Kidney tubule cell (primary cell): ENCODE measurements at regions not wholly inside any gene's neighbourhood (a gene's known extent, or its start where the extent isn't known, plus 50 kb on each side); places are given as distances from the start of the nearest gene placed in this dataset.
"Not testable (repeated sequence)": the region's sequence is repeated elsewhere in the genome, so short reads cannot be mapped to it uniquely, and the experiment has no call there.

Experiments
- DNase-seq: peaks from one replicate; pipeline ENCODE4 v3.0.0-alpha.2; 2018; ENCODE audit warnings: low spot score

DNA sequence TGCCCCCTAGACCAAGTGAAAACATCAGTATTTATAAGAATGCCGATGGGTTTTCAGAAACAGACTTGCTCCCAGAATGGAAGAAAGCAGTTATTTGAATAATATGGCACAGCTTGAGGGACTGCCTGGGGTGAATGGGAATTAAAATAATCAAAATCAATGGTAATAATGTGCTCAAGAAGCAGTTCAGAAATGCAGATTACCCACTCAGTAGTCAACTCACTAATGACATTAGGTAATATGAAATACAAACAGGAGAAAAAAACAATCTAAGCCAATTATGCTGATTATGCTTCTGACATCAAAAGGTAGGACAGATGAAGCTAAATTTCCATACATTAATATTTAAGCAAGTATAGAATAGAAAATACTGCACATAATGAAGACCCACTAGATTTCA is 179.3 kb downstream of the ENC1 start:
- no peak for DNase-seq

DNA sequence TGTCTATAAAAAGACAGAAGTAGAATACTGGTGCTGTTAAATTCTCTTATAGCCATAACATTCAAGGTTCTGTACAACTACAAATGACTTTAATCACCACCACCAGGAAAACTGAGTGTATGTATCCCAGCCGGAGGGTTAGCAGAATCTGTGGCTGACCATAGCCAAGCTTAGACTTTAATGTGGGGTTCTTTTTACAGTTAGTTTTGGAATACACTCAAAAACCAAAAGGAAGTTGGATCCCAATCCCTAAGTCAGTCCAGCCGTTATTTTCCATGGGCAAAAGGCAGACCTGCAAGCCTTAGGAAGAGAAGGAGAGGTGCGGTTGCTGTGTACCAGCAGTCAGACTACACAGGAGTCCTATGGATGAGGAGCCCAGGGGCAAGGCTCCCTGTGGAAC is 179.8 kb downstream of the ENC1 start:
- no peak for DNase-seq

- no peak for DNase-seq
These were observed 180.5 kb downstream of the ENC1 start for GRCh38 chr5:74459984-74460383.

DNA sequence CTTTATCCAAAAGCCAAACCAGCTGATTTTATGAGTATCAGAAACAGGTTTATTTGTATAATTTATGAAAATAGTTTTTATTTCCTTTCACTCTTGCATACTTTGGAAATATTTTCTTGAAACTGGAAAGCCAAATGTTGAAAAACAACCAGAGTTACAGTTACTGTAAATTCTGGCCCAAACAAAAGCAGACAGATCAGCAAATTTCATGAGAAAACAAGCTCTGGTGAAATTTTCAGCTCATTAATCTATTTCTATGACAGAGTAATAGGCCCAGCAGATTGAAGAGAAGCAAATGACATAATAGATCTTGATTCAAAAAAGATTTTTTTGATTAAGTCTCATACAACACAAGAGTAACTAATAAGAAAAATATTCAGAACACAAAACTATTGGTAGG is 182.7 kb downstream of the ENC1 start:
- DNase-seq, result no peak

- DNase-seq, result no peak
These were observed 186.1 kb downstream of the ENC1 start for GRCh38 chr5:74454263-74455030.

GRCh38 chr5:74452856-74453255 is 187.7 kb downstream of the ENC1 start:
- no peak for DNase-seq

DNA sequence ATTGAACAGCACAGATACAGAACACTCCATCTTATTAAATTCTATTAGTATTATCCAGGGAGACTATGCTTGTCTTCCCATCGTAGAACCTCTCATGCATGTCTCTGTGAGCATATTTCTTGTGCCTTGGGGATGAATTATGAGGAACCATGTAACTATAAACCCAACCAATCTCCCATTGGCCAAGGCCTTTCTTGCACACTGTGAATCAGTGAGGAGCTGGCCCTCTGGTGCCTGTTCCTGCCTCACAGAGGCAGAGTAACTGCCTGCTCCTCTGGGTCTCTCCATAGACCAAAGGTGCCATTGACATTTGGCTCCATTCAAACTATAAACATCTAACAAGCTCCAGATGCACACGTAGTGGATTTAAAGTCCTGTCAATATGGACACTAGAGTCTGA is 190.4 kb downstream of the ENC1 start:
- no peak for DNase-seq

GRCh38 chr5:74446725-74447241 is 193.7 kb downstream of the ENC1 start:
- no peak for DNase-seq

- no peak for DNase-seq
These were observed 198.1 kb downstream of the ENC1 start for GRCh38 chr5:74442466-74442865.

GRCh38 chr5:74441616-74442015 is 198.9 kb downstream of the ENC1 start:
- no peak for DNase-seq

DNA sequence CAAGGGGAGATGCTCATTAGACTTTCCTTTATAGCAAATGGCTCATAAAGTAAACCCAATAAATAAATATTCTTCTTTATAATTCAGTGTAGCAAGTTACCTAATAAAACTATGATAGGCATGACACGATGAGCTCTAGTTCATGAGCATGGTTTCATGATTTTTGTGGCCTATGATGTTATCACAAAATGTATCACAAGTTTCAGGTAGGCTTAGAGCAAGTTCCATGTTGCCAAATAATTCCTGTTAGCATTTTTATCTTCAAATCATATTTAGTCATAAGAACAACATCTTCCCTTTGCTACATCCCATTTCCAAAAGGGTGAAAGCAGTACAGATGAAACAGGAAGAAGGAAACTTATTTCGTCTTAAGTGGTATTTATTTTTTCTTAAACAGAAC is 200.2 kb downstream of the ENC1 start:
- no peak for DNase-seq

DNA sequence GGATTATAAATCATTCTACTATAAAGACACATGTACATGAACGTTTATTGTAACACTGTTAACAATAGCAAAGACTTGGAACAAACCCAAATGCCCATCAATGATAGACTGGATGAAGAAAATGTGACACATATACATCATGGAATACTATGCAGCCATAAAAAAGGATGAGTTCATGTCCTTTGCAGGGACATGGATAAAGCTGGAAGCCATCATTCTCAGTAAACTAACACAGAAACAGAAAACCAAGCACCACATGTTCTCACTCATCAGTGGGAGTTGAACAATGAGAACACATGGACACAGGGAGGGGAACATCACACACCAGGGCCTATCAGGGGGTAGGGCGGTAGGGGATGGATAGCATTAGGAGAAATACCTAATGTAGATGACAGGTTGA is 202.7 kb downstream of the ENC1 start:
- DNase-seq, result not testable (repeated sequence)

- DNase-seq, result no peak
These were observed 206.4 kb downstream of the ENC1 start for GRCh38 chr5:74433896-74434829.

DNA sequence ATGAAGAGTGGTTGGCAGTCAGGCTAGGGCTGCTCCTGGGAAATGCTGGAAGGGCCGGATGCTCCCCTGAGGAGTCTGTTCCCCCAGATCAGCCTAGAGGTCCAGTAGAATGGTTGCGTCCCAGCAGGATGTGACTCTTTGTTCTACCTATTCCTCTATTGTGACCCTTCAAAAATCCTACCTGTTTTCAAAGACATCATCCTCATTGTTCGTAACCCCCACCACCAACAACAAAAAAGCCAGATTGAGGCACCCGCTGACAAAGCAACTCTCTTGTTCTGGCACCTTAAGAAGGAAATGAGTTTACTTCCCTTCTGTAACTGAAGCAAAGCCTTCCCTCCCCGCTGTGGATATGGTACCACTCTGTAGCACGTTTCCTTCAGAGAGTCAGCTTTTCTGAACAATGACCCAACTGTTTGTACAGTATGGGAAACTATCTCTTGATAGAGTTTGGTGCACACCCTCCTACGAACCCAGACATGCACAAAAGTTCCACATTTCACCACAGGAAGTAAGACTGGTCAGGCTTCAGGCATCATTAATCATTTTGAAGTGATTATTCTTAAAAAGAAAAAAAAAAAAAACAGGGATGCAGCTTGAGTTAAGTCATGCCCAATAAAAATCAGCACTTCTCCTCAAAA is 207.2 kb downstream of the ENC1 start:
- peak; percentile 69 for DNase-seq

- no peak for DNase-seq
These were observed 207.8 kb downstream of the ENC1 start for GRCh38 chr5:74432721-74433120.

- no peak for DNase-seq
These were observed 208.3 kb downstream of the ENC1 start for GRCh38 chr5:74432216-74432615.

- DNase-seq, result no peak
These were observed 209.2 kb downstream of the ENC1 start for GRCh38 chr5:74431290-74431669.

DNA sequence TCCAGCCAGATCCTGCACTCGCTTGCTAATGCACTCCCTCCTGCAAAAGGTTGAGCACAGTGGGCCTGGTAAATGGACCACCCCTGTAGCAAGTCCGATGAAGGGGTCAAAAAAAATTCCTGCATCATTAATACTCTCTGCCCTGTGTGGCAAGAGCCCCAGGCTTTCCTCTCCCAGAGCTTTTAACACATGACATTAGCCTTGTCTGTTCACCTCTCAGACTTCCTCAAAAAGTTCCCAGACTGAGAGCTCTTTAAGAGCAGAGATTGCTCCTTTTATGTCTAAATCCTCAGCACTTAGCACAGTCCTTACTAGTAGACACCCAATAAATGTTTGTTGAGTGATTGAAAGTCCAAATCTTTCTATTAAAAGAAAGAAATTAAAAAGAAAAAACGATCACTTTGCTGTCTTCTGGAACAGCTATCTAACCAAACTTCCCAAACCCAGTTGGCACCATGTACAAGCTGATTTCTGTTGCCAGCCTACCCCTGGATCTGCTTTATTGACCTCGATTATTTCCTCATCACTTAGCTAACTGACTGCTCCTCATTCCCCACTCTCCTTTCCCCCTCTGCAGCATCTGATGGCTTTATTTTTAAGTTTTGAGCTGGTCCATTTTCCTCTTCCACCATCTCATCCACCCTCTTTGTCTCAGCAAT is 209.8 kb downstream of the ENC1 start:
- no peak for DNase-seq

- DNase-seq, result no peak
These were observed 211.0 kb downstream of the ENC1 start for GRCh38 chr5:74429495-74429894.

GRCh38 chr5:74428876-74429275 is 211.7 kb downstream of the ENC1 start:
- DNase-seq, result no peak

- no peak for DNase-seq
These were observed 212.3 kb downstream of the ENC1 start for GRCh38 chr5:74428275-74428674.

GRCh38 chr5:74426506-74426905 is 214.0 kb downstream of the ENC1 start:
- DNase-seq, result no peak
